ENCODE measurements at regions not wholly inside any gene's neighbourhood (a gene's known extent, or its start where the extent isn't known, plus 50 kb on each side); places are given as distances from the start of the nearest gene placed in this dataset.
A peak's percentile ranks its signal among the peaks of the same experiment; 100 is the strongest.

DNA sequence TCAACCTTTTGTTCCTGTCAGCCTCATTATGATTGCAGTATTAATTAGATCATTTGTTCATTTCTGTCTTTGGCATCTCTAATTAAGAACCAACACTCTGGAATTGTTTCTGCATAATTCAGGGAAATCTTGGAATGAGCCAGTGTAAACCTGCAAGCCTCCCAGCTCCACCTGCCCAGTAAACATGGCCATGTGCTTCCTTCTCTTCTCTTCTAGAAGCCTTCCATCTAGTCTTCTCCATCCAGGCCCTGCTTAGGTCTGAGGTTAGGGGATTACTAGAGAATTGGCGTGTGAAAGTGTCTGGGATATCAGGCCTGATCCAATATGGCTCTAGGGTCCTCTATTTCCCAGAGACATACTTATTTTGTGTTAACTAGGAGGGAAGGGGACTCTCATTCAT lies 528.0 kb downstream of the AACS start:
- DNase-seq = no peak

DNA sequence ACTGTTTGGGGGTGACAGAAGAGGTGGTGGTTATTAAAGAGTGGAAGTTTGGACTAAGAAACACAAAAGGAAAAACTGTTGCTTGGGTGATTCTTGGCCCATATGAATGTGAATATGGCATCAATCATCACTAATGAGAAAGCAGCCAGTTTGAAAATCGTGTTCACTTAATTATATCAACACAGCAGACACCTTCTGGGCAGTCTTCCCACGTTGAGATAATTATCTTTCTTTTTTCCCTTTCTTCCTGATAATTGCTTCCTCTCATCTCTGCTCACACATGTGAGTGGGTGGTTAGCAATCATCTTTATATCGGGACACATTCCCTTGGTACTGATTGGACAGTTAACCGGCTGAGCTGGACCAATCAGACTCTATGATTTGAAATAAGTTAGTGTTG lies 539.7 kb downstream of the AACS start:
- no peak for DNase-seq

DNA sequence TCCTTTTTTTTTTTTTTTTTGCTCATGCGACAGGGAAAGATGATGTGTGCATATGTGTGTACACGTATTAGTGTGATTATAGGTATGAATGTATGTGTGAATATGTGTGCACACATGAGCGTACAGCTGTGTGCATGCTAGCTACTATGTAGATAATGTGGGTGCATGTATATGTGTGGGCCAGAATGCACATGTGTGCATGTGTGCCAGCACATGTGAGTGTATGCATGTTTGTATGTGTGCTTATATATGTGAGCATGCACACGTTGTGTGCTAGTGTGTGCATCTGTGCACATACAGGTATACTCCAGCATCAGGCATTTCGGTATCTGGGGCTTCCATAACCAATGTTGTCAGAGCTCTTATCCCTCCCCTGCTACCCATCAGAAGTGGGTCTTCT lies 541.1 kb downstream of the AACS start:
- no peak for DNase-seq

DNA sequence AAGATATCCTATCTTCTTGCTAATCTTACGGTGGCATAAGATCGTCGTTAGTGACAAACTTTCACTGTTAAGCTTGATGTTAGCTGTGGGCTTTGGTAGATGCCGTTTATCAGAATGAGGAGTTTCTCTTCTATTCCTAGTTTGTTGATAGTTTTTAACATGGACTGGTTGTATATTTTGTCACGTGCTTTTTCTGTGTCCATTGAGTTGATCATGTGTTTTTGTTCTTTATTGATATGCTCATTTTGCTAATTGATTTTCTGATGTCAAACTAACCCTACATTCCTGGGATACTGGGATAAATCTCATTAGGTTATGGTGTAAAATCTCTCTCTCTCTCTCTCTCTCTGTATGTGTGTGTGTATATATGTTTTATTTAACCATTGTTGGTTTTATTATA lies 545.1 kb downstream of the AACS start:
- no peak for DNase-seq

DNA sequence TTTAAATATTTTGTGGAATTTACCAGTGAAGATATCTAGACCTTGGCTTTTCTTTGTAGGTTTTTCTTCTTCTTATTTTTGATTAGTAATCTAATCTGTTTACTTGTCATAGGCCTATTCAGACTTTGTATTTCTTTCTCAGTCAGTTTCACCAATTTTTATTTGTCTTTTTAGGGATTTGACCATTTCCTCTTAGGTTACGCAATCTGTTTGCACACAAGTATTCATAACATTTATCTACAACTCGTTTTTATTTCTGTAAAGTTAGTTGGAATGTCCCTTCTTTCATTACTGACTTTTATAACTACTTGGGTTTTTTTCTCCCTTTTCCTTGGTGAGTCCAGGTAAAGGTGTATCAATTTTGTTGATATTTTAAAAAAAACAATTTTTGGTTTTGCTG lies 545.7 kb downstream of the AACS start:
- no peak for DNase-seq

DNA sequence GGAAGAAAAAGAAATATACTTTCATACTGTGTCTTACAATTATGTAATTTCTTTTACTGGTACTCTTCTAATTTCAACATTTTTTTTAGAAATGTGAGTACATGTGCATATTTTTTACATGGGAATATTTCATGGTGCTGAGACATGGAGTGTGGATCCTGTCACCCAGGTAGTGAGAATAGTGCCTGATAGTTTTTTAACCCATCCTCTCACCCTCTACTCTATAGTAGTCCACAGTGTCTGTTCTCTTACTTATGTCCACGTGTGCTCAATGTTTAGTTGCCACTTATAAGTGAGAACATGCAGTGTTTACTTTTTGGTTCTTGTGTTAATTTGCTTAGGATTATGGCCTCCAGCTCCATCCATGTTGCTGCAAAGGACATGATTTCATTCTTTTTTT lies 548.8 kb downstream of the AACS start:
- no peak for DNase-seq

DNA sequence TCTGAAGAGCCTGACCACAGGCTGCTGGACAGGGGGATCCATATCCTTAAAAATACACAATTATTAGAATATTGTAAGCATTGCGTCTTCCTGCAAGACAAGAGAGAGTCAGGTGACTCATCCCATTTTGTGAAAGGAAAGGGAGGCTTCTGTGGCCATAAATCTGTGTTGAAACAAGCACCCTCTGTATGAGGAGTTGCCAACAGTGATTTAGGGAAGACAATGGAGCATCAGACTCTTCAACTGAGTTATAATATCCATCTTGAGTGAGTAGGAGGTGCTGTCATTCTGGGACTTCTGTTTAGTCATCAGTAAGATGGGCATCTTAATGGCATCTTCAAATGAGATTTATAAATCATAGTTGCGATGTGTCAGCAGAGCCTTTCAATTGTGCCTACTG lies 554.5 kb downstream of the AACS start:
- no peak for DNase-seq

DNA sequence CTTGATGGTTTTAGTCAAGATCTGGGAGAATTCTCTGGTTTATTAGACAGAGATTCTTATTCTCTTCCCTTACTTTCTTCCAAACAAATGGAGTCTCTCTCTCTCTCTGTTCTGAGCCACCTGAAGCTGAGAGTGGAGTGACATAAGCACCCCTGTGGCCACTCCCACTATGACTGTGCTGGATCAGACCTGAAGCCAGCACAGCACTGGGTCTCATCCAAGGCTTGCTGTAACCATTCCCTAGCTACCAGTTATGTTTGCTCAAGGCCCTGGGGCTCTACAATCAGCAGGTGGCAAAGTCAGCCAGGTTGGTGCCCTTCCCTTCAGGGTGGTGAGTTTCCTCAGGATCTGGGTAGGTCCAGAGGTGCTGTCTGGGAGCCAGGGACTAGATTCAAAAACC lies 568.5 kb downstream of the AACS start:
- no peak for DNase-seq

DNA sequence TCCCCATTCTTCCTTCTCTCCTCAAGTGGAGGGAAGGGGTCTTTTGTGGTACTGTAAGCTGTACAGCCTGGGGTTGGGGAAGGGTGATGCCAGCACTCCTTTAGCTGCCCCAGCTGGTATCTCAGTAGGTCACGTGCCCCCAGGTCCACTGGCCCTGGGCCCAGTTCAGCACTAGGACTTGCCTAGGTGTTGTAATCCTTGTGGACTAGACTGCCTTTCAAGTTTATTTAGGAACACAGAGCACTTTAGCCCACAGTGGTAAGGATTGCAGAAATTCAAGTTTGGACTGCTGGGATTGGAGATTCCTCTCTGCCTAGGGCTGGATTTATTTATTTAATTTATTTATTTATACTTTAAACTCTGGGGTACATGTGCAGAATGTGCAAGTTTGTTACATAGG lies 569.6 kb downstream of the AACS start:
- no peak for DNase-seq

DNA sequence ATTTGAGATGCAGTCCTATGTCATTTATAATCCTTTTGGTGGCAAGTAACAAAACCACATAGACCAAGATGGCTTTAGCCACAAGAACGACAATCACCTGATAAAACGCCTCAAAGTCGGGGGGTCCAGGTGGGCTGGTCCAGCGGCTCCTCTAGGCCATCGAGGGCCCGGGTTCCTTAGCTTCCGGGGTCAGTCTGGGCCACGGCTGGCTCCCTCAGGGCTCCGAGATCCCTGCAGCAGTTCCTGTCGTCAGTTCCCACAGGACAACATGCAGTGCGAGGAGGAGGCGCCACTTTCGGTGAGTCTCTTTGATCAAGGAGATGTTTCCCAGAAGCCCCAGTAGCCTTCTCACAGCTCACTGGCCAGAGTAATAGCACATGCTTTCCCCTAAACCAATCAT lies 574.6 kb downstream of the AACS start:
- DNase-seq = no peak

DNA sequence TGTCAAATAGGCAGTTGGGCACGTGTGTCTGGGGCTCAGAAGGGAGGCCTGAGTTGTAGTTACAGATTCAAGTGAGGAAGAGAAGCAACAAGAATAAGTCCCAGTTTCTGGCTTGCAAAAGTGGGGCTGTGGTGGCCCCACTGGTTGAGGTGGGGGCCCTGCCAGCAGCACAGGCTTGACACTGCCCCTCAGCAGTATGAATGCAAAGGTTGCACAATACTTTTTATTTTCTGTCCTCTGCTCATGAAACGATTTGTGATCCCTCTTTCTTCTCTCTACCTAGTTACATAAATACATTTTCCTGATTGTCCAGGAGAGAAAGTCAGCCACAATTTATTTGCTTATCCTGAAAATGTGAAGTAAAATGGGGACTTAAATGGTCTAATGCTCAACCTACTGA lies 577.8 kb downstream of the AACS start:
- DNase-seq = no peak

DNA sequence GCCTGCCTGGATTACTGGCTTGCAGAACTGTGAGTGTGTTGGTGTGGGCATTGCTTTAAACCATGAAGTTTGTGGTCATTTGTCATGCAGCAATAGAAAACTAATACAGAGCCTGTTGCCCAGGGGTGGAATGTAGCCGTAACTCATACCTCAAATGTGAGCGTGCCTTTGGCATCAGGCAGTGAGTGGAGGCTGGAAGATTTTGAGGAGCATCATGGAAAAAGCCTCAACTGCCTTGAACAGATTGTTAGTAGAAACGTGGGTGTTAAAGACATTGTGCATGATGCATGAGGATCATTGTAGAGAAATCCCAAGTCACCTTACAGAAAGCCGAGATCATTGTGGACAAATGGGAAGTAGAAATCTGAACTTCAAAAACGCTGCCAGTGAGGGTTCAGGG lies 580.5 kb downstream of the AACS start:
- DNase-seq = no peak

DNA sequence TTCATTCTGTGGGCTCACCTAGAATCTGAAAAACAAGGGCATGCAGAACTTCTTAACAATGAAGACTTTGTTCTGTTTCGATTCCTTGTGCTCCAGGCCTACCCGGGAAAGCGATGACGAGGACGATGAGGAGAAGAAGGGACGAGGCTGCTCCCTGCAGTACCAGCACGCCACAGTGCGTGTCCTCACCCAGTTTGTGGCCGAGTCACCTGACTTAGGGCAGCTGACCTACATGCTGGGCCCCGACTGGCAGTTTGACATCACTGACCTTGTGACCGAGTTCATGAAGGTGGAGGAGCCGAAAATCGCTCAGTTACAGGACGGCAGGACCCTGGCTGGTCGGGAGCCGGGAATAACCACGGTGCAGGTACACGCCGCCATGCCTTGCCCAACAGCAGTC lies 585.4 kb downstream of the AACS start:
- no peak for DNase-seq

DNA sequence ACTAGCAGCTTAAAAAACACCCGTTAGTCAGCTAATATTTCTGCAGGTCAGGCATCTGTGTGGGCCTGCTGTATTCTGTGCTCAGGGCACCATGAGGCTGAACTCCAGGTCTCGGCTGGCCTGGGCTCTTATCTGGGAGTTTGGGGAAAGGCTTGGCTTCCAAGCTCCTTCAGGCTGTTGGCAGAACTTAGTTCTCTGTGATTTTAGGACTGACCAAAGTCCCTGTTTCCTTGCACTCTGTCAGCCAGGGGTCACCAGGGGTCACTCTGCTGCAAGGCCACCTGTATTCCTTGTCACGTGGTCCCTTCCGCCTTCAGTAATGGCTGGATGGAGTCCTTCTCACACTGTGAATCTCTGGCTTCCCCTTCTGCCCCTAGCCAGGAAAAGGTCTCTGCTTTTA lies 586.4 kb downstream of the AACS start:
- DNase-seq = no peak

DNA sequence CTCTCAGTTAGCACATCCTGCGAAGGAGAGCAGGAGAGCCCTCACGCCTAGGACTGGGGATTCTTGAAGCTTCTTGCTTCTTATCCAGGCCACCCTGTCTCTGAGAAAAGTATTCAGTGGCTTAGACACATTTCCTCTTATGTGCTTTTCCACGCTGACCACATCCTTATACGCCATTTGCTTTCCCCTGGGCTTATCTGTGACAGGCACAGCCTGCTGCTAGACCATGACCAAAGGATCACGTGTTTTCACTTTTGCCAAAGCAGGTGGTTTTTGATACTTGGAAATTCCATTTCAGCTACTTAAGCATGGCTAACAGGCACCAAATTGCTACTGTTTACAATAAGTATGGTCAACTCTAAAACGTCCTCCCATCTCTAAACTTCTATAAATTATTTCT lies 587.4 kb downstream of the AACS start:
- no peak for DNase-seq

DNA sequence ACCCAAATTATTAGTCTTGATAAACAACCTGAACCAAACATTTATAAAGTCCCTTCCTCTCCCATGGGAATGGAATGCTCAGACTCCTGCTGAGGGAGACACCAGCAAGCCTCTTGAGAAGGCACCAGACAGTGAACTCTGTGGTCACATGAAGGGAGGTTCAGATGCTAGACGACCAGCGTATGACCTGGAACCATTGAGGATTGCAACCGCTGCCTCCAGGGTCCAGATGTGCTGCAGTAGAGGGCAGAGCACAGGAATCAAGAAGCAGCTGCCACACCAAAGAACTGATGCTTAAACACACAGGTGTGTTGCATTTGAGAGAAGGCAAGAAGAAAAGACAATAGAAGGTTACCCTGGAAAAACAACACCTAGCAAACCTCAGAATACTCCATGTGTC lies 592.4 kb downstream of the AACS start:
- DNase-seq = no peak

DNA sequence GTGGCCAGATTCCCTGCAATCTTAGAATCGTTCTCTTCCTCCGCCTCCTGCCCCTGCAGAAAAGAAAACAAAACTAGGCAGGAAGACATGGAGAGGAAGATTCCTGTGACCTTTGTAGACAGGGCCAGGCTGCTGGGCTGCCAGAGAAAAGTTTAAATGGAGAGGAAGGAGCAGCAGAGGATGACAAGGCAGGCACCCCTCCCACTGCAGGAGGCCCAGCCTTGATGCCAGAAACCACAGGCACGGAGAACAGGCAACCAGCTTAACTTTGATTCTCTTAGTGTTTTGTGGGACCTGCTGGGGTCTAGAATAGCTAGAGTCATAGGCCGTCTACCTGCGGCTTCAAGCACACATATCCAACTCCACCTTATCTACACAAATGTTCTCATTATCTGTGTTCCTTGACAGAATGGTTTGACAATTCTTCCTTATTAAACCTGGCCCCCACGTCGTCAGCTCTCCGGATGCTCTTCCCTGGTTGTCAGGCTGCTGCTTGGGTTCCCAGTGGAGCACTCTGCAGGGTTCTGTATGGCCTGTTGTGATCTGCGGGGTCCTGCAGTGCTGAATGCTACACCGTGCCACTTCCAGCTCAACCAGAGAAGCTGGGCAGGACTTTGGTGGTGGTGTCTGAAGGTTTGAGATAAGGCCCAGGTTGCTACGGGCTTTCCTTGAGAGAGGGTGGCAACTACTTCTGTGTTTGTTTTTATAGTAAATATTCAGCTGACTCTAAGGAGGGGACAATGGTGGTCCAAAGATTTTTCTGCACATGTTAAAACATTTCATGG lies 609.5 kb downstream of the AACS start:
- no peak for DNase-seq

DNA sequence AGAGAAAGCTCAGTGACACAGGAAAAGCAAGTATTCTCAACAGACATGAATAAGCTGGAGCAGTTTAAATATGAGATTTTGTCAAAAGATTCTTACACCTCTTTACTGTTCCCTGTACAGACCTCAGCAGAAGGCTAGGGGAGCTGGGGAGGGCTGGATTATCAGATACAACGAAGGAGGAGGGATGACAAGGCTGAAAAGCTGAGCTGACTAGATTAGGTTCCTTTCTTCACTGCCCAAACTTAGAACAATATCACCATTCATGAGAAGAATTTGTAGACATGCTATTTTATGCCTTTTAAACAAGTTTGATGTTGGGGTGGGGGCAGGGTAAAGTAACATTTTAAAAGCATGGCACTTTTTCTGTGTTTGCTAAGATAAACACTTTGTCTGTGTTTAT lies 611.1 kb downstream of the AACS start:
- DNase-seq = no peak

DNA sequence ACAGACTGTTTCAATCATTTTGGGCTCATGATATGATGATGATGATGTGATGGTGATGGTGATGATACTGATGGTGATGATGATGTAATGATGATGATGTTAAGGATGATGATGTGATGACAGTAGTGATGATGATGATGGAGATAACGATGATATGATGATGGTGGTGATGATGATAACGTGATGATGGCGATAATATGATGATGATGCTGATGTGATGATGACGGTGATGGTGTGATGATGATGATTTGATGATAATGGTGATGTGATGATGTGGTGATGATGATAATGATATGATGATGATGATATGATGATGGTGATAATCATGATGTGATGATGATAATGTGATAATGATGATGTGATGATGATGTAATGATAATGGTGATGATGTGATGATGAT lies 612.6 kb downstream of the AACS start:
- no peak for DNase-seq

DNA sequence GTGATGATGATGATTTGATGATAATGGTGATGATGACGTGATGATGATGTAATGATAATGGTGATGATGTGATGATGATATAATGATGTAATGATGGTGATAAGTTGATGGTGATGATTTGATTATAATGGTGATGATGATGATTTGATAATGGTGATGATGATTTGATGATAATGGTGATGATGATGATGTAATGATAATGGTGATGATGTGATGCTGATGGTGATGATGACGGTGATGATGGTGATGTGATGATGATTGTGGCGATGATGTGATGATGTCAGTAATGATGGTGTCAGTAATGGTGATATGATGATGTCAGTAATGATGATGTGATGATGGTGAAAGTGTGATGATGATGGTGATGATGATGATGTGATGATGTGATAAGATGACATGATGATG lies 613.4 kb downstream of the AACS start:
- DNase-seq = no peak

DNA sequence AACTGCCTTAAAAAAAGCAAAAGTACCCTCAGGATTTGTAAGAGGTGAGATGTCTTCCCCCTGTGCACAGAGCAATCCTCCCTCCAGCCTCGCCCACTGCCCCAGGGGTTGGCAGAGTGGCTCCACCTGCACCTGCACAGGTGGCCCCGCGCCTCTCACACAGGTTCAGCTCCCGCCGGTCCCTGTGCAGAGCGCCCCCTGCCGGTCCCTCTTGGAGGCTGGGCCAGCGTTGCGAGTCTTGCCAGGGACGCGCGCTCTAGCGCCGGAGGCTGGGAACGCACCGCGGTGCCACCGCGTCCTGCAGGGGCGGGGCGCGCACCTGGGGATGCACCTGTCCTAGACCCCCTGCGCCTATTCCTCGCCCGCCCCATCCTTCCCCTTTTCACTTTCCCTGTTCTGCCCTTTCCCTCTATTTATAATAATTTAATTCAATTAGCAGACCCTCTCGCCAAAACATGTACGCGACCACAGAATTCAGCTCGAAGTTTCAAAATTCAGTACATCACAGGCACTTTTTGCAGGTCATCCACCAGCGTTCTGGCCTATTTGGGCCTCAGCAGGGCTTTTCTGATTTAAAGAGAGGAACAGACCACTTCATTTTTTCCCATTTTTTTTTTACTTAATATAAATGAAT lies 618.6 kb downstream of the AACS start:
- peak; percentile 0 for DNase-seq

DNA sequence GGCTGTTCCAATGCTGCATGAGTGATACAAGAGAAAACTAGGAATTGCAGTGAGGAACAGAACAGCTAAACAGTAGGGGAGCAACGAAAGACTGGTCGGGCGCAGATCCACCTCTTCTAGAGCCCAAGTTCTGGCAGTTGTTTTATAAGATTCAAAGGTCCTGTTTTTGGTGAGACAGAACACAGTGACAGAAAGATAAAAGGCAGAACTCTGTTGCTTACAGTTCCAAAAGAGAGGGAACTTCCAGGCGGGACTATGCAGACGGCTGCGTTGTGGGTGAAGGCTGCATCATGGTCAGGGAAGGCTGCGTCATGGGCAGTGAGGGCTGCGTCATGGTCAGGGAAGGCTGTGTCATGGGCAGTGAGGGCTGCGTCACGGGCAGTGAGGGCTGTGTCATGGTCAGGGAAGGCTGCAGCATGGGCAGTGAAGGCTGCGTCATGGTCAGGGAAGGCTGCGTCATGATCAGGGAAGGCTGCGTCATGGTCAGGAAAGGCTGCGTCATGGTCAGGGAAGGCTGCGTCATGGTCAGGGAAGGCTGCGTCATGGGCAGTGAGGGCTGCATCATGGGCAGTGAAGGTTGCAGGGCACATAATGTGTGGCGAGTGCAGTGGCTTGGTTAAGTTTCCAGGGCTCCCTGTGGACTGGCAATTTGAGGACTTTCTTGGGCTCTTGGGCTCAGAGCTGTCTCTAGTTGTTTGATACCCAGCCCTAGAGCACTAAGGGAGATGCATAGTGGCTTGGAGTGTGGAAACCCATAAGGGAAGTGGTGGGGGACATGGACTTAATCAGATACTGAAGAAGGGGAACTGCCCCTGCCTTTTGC lies 619.9 kb downstream of the AACS start:
- DNase-seq = no peak

DNA sequence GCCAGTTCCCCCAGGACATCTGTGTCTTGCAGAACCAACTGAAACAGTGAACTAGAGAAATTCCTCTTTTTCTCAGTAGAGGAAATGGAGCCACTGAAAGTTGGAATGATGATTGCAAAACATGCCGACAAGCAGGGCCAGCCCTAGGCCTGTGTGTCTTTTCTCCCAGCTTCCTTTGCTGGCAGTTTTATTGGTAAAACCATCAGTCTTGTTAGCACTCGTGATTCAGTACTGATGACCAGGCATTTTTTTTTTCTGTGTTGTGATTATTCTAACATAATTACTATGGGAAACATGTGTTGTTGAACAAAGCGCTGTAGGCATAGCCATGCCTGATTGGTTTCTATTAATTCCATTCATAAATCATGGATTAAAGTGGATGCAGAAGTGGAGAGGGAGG lies 620.7 kb downstream of the AACS start:
- DNase-seq = no peak

DNA sequence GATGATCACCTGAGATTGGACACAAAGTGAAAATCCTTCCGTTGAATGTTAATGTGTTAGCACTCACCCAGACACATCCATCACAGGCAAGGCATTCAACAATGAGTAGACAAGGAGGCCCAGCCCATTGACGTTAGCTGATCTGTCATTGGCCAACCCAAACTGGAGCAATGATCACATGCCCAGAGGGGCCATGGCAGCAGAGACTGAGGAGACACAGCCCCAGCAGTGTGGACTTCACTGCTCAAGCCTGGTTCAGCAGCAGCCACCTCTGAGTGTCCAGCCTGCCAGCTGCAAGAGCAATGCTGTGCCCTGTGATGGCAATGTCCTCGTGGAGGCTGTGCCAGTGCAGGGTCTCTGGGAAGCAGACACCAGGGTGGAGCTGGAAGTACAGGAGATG lies 622.2 kb downstream of the AACS start:
- no peak for DNase-seq
